Tibial artery (tissue), 4 donors: ENCODE measurements at regions not wholly inside any gene's neighbourhood (a gene's known extent, or its start where the extent isn't known, plus 50 kb on each side); places are given as distances from the start of the nearest gene placed in this dataset.

Experiments
- DNase-seq, 2 donors: peaks; one replicate each; pipeline ENCODE4 v3.0.0-alpha.2; 2019
- H3K27ac ChIP-seq, 2 donors: fragments of 200-600 bp; sonication (generic) in 1 of 2; 1 replicate in 1 of 2; 2 replicates in 1 of 2; pipeline ENCODE4 v1.5.1; 2018 to 2019; ENCODE audit warnings: mild to moderate bottlenecking in 1 of 2
- H3K27me3 ChIP-seq, 2 donors: fragments of 200-600 bp; sonication (generic) in 1 of 2; one replicate each; pipeline versions ENCODE4 v1.5.1 to v1.6.0; 2016 to 2019
- H3K36me3 ChIP-seq, 3 donors: fragments of 200-600 bp; sonication (generic) in 2 of 3; one replicate each; pipeline ENCODE4 v1.5.1; 2016 to 2019; ENCODE audit warnings: mild to moderate bottlenecking in 2 of 3
- H3K4me1 ChIP-seq, 4 donors: fragments of 200-600 bp; sonication (generic) in 2 of 4; 1 replicate in 3 of 4; 2 replicates in 1 of 4; pipeline ENCODE4 v1.5.1; 2016 to 2019
- H3K4me3 ChIP-seq, 2 donors: fragments of 200-600 bp; sonication (generic) in 1 of 2; 1 replicate in 1 of 2; 2 replicates in 1 of 2; pipeline ENCODE4 v1.5.1; 2018 to 2019; ENCODE audit warnings: mild to moderate bottlenecking in 2 of 2
- H3K9me3 ChIP-seq, 3 donors: fragments of 200-600 bp; sonication (generic) in 1 of 3; one replicate each; pipeline ENCODE4 v1.5.1; 2016 to 2019
- CTCF ChIP-seq, 2 experiments: fragments of 200-600 bp in 1 of 2; fragments of 450-650 bp in 1 of 2; IDR thresholded peaks; one replicate each; pipeline ENCODE4 v1.5.1; 2017 to 2019; ENCODE audit warnings: antibody characterized with exemption in 2 of 2, mild to moderate bottlenecking in 1 of 2, moderate library complexity in 1 of 2
- intact Hi-C: fragments of 100-400 bp; cut with DNase I; formaldehyde crosslinking; loops from one replicate; pipeline ENCODE4 v1.15.0; 2023; ENCODE audit warnings: low total_unique reads

GRCh38 chr14:42877716-42878115, 1271.0 kb downstream of the LRFN5 start:
- no peaks in the 10 kb centered on the region for H3K9me3 ChIP-seq
- DNase-seq: no peak
- no peak for TF ChIP-seq CTCF (IDR thresholded peaks at IDR 0.05)
- H3K27ac ChIP-seq: no peak overlapping the region
- no peak overlapping the region for H3K4me3 ChIP-seq
- intact Hi-C loops: no loop called here
- no peaks in the 10 kb centered on the region for H3K36me3 ChIP-seq
- H3K27me3 ChIP-seq: no peaks in the 10 kb centered on the region
- no peaks in the 10 kb centered on the region for H3K4me1 ChIP-seq

- Histone ChIP-seq H3K36me3 (no peaks in the 10 kb centered on the region), H3K4me1 (no peaks in the 10 kb centered on the region), H3K4me3 (no peak overlapping the region), H3K9me3 (no peaks in the 10 kb centered on the region), H3K27ac (no peak overlapping the region), H3K27me3 (no peaks in the 10 kb centered on the region)
- no peak for DNase-seq
- intact Hi-C loops: no loop called here
- no peak for TF ChIP-seq CTCF (IDR thresholded peaks at IDR 0.05)
These were observed 1266.1 kb downstream of the LRFN5 start for GRCh38 chr14:42872786-42873185.

- intact Hi-C loops: no loop called here
- Histone ChIP-seq H3K36me3 (no peaks in the 10 kb centered on the region), H3K9me3 (no peaks in the 10 kb centered on the region), H3K27me3 (no peaks in the 10 kb centered on the region), H3K27ac (no peak overlapping the region), H3K4me1 (no peaks in the 10 kb centered on the region), H3K4me3 (no peak overlapping the region)
- TF ChIP-seq CTCF (IDR thresholded peaks at IDR 0.05): no peak
- no peak for DNase-seq
These were observed 1263.0 kb downstream of the LRFN5 start for GRCh38 chr14:42869681-42870080.

GRCh38 chr14:42862114-42862513, 1255.4 kb downstream of the LRFN5 start:
- H3K9me3 ChIP-seq: no peaks in the 10 kb centered on the region
- no peaks in the 10 kb centered on the region for H3K4me1 ChIP-seq
- TF ChIP-seq CTCF (IDR thresholded peaks at IDR 0.05): no peak
- DNase-seq: no peak
- H3K27ac ChIP-seq: no peak overlapping the region
- no peak overlapping the region for H3K4me3 ChIP-seq
- no peaks in the 10 kb centered on the region for H3K36me3 ChIP-seq
- intact Hi-C loops: no loop called here
- H3K27me3 ChIP-seq: no peaks in the 10 kb centered on the region

GRCh38 chr14:42860371-42860770, 1253.7 kb downstream of the LRFN5 start:
- Histone ChIP-seq H3K9me3 (no peaks in the 10 kb centered on the region), H3K27me3 (no peaks in the 10 kb centered on the region), H3K36me3 (no peaks in the 10 kb centered on the region), H3K4me1 (no peaks in the 10 kb centered on the region), H3K27ac (no peak overlapping the region), H3K4me3 (no peak overlapping the region)
- DNase-seq: no peak
- intact Hi-C loops: no loop called here
- no peak for TF ChIP-seq CTCF (IDR thresholded peaks at IDR 0.05)

- no peak for TF ChIP-seq CTCF (IDR thresholded peaks at IDR 0.05)
- Histone ChIP-seq H3K4me3 (no peak overlapping the region), H3K4me1 (no peaks in the 10 kb centered on the region), H3K27ac (no peak overlapping the region), H3K27me3 (no peaks in the 10 kb centered on the region), H3K36me3 (no peaks in the 10 kb centered on the region), H3K9me3 (no peaks in the 10 kb centered on the region)
- no peak for DNase-seq
- intact Hi-C loops: no loop called here
These were observed 1249.4 kb downstream of the LRFN5 start for GRCh38 chr14:42856106-42856505.
